NCI-H748 (cell line): ENCODE measurements at regions not wholly inside any gene's neighbourhood (a gene's known extent, or its start where the extent isn't known, plus 50 kb on each side); places are given as distances from the start of the nearest gene placed in this dataset.

Experiments
- DNase-seq: peaks from one replicate; lab custom pipeline; 2025; ENCODE audit not compliant: unreplicated experiment; lab: John Stamatoyannopoulos, UW

GRCh38 chr15:79373113-79373512 lies 59.0 kb upstream of the MINAR1 start:
- DNase-seq: no peak

- DNase-seq: no peak
Observed at GRCh38 chr15:79373728-79374127, 58.4 kb upstream of the MINAR1 start.

- no peak for DNase-seq
Observed at GRCh38 chr15:79376383-79376782, 55.8 kb upstream of the MINAR1 start.

GRCh38 chr15:79378394-79379109 lies 53.6 kb upstream of the MINAR1 start:
- DNase-seq: no peak

GRCh38 chr15:79380755-79381497 lies 51.2 kb upstream of the MINAR1 start:
- DNase-seq: peak; percentile 70

GRCh38 chr15:79381593-79381992 lies 50.5 kb upstream of the MINAR1 start:
- DNase-seq: peak; percentile 77
